ENCODE measurements at regions not wholly inside any gene's neighbourhood (a gene's known extent, or its start where the extent isn't known, plus 50 kb on each side); places are given as distances from the start of the nearest gene placed in this dataset.
A peak's percentile ranks its signal among the peaks of the same experiment; 100 is the strongest.

- no peak for DNase-seq (ENCODE audit: low read depth)
These were observed 60.3 kb downstream of the AVPR1A start for GRCh38 chr12:63090716-63091115.

DNA sequence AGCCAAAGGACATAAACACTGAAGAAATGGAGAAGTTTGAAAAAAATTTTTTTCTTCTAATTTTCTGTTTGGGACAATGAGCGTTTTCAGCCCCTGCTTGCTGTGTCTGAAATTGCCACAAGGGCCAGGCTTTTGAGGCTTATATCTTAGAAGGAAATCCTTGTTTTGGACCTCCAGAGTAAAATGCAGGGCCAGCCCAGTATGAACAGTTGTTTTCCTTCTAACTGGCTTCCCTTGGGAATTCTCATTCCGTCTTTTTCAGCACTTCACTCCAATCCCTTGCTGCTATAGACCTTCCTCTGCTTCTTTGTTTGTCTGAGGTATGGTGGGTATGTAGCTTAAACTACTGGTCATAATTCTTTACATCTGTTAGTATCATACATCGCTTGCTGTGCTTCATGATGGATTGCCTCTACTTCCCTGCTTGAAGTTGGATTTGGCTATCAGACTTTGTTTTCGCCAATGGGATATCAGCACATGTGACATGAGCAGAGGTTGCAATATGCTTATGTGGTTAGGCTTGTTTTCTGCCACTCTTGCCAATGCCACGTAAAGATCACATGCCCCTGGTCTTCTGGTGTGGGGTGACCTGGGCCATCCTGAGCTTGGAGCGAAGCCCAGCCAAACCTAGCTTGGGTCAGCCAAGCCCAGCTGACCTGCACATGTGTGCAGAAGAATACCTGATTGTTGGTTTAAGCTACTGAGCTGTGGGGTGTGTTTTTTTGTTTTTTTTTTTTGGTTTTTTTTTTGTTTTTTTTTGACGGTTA is 64.7 kb downstream of the AVPR1A start:
- DNase-seq (ENCODE audit: low read depth), result no peak

- DNase-seq (ENCODE audit: low read depth), result no peak
These were observed 65.9 kb downstream of the AVPR1A start for GRCh38 chr12:63085120-63085519.

DNA sequence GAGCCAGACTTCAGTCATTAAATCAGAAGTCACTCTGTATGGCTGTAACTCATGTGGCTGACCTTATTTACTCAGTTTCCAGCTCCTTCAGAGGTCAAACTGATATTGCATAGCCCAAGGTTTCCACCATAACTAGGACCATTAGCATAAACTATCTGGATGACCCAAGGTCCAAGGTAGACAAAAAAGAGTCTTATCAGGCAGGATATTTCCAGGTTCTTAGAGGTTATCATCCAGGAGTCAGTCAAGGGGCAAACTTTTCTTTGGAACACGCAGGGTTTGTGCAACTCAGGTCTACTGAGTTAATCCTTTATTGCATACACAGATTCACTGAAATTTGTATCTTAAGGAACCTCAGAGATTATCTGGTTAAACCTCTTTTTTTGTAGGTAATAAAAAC is 66.5 kb downstream of the AVPR1A start:
- no peak for DNase-seq (ENCODE audit: low read depth)

GRCh38 chr12:63083046-63083445 is 68.0 kb downstream of the AVPR1A start:
- no peak for DNase-seq (ENCODE audit: low read depth)

DNA sequence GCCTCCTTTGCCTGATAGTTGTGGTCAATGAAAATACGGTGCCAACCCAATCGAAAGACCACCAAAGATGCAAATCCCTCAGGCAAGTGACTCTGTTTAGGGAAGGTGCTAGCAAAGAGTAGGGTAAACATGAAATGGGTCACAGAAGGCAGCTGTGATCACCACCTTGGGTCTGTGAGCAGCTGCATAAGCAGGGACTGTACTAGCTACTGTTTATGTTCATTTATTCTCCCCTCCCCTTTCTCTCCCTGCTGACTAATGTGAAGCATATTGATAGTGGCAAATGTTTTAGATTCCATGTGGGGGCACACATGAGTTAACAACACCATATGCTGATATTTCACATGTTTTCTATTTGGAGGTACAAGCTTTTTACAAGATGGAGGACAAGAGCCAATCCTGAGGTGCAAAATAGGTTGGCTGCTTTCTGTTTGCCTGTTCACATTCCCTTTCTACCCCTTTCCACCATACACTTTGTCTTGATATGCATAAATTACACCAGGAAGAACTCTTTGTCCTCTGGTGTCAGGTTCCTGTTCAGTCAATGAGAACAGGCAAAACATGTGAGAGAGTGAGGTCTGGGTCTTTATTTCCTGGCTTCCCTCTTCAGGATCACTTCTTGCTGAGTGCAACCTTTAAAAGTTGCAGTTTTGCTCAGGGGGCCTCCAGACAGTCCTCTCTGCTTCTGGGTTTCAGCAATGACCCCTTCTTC is 71.1 kb downstream of the AVPR1A start:
- no peak for DNase-seq (ENCODE audit: low read depth)

DNA sequence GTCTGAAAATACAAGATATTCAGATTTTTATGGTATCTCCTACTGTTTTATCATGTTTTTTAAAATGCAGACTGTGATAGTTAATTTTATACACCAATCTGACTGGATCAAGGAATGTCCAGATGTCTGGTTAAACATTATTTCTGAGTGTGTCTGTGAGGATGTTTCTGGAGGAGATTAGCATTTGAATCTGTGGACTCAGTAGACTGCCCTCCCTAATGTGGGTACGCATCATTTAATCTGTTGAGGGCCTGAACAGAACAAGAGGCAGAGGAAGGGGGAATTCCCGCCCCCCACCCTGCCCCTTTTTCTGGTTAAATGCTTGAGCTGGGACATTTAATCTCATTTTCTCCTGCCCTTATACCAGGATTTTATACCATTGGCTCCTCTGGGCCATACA is 72.1 kb downstream of the AVPR1A start:
- no peak for DNase-seq (ENCODE audit: low read depth)

- DNase-seq (ENCODE audit: low read depth), result no peak
These were observed 75.5 kb downstream of the AVPR1A start for GRCh38 chr12:63075376-63076060.

- no peak for DNase-seq (ENCODE audit: low read depth)
These were observed 80.3 kb downstream of the AVPR1A start for GRCh38 chr12:63070709-63071108.

- DNase-seq (ENCODE audit: low read depth), result no peak
These were observed 81.0 kb downstream of the AVPR1A start for GRCh38 chr12:63069860-63070617.

GRCh38 chr12:63068857-63069442 is 82.1 kb downstream of the AVPR1A start:
- DNase-seq (ENCODE audit: low read depth), result peak; percentile 74

DNA sequence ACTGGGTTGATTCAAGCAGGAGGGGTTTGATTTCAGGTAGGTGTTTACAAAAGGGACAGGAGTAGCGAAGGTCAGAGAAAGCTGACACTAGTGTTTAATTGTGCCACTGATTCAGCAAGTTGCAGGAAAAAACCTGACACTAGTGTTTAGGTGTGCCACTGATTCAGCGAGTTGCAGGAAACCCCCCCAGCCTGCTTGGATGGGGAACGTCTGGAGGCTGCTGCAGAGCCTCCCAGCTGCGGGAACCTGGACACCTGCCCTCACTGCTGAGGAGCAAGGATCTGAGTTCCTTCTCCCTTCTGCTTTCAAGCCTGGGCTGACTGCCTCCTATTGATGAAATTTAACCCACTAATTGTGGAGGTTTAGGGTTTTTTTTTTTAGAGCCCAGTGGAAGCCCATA is 84.2 kb downstream of the AVPR1A start:
- DNase-seq (ENCODE audit: low read depth), result no peak

DNA sequence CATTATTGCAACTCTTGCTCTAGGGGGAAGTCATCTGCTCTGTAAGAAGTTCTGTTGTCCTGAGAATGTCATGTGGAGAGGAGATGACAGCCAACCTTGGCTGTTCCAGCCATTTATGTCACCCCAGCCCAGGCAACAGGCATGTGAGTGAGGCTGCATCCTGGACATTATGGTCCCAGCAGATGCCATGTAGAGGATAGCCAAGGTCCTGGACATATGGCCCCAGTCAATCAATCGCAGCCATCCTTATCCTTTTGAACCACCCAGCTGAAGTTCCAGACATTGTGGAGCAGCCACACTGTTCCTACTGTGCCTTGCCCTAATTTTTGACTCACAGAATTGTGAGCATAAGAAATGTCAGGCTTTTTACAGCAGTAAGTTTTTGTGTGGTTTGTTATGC is 84.9 kb downstream of the AVPR1A start:
- no peak for DNase-seq (ENCODE audit: low read depth)

DNA sequence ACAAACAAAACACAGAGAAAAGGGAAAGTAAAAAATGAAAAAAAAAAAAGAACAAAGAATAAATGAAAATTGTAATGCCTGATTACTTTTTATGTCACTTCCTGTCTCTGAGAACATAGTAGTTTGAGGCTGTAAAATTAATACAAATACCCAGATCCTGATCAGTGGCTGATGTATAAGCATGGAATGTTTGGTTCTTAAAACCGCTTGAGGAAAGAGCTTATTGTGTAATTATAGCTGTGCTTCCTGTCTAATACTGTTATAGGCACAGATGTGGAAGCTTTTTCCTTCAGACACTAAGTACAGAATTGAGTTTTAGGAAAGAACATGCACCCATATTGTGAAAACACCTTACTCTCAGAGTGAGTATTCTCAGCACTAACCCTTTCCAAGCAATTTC is 86.9 kb downstream of the AVPR1A start:
- no peak for DNase-seq (ENCODE audit: low read depth)

DNA sequence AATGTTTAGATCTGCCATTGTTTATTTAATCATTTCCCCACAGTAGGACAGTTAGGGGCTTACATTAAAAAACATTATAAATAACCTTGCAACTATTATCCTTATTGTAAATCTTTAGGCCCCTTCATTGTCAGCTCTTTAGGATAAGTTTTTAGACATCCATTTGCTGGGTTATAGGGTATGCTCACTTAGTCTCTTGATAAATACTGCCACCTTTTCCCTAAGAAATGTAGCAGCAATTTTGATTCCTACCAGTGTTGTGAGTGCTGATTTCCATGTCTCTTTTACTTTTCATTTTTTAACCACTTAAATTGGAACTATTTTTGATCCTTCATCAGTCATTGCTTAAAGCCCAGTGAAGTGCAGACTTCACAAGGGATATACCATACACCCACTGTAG is 94.4 kb downstream of the AVPR1A start:
- DNase-seq (ENCODE audit: low read depth), result no peak

- no peak for DNase-seq (ENCODE audit: low read depth)
These were observed 98.3 kb downstream of the AVPR1A start for GRCh38 chr12:63052696-63053095.

DNA sequence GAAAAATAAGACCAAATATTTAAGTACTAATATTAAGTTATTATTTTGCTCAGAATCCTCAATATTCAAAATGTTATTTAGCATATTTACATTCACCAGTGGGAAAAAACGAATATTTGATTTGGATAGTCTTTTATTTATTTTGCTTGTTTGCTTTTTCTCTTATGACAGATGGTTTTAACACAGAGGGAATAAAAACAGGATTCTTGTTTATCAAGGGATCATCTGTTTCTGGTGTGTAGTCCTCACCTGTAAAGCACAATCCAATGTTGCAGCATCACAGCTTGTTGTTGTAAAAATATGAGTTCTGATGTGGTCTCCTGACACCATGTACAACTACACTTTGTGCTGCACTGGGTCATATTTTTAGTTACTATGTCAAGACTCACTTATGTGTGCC is 103.9 kb downstream of the AVPR1A start:
- DNase-seq (ENCODE audit: low read depth), result no peak

DNA sequence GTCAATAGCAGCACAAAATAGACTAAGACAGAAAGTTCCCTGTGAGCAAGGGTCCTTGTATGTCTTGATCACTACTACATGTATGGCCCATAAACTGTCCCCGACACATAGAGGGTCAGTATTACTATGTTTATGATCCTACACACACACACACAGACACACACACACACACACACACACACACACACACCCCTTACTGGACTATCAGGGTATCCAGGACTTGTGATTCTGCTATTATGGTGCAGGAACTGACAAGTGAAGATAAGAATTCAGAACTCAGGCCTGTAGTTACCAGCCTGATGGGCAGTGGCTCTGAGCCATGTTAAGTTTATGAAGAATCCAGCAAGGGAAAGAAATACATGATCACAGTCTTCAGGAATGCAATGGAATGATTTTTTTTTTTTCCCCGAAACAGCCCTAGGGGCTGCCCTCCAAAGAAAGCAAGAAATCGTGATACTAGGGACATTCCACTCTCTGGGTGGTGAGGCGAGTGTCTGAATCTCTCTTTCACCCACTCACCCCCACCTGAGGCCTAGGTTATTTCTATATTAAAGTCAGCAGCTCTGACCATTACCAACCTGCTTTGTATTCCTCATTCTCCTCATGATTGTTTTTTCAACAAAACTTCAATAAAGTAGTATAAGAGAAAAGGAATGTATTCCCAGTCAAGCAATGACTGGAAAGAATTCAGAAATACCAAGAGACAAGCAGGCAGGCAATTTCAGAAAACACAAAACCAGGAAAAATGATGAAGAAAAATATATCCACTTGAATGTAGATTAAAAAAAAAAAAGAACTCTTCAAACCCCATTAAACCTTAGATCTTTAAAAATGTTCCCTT is 105.8 kb downstream of the AVPR1A start:
- DNase-seq (ENCODE audit: low read depth), result peak; percentile 21

GRCh38 chr12:63042646-63043045 is 107.7 kb upstream of the PPM1H start:
- DNase-seq (ENCODE audit: low read depth), result no peak

- no peak for DNase-seq (ENCODE audit: low read depth)
These were observed 106.7 kb upstream of the PPM1H start for GRCh38 chr12:63041601-63042000.

All from fibroblast of the conjunctiva (primary cell).